Naive thymus-derived CD4-positive, alpha-beta T cell (primary cell): ENCODE measurements at regions not wholly inside any gene's neighbourhood (a gene's known extent, or its start where the extent isn't known, plus 50 kb on each side); places are given as distances from the start of the nearest gene placed in this dataset.

ENCODE experiments used
- ATAC-seq: fragments of 150-1000 bp; cut with Tn5 transposase; 2 replicates; pipeline ENCODE4 v1.10.0; 2021; ENCODE audit warnings: mild to moderate bottlenecking, moderate library complexity
- CTCF ChIA-PET: fragments of 350-600 bp; sonication (Branson Sonifier 250); formaldehyde crosslinking; loops from one replicate; lab custom pipeline; 2021; ENCODE audit warnings: antibody characterized with exemption; lab: Charles Lee
- POLR2A ChIA-PET: fragments of 350-600 bp; sonication (Branson Sonifier 250); formaldehyde crosslinking; loops from one replicate; lab custom pipeline; 2021; ENCODE audit warnings: antibody characterized with exemption, inconsistent platforms; lab: Charles Lee
- DNase-seq, 9 donors: peaks; one replicate each; pipeline versions ENCODE4 v3.0.0 to v3.0.0-alpha.2; 2020 to 2022; ENCODE audit warnings: mixed read lengths in 1 of 9
- H3K27ac ChIP-seq: one replicate; pipeline ENCODE4 v1.7.0; 2013; ENCODE audit warnings: mild to moderate bottlenecking, low read depth, low read length, moderate library complexity
- H3K27me3 ChIP-seq, 2 donors: one replicate each; pipeline ENCODE4 v1.7.0; 2013; ENCODE audit warnings: low read length in 2 of 2, mild to moderate bottlenecking in 2 of 2, moderate library complexity in 2 of 2; ENCODE audit not compliant: control insufficient read depth in 2 of 2, insufficient read depth in 2 of 2
- H3K36me3 ChIP-seq, 3 experiments: 1 replicate in 2 of 3; 2 replicates in 1 of 3; pipeline ENCODE4 v1.7.0; 2013; ENCODE audit warnings: low read length in 3 of 3, mild to moderate bottlenecking in 3 of 3, moderate library complexity in 1 of 3; ENCODE audit not compliant: insufficient read depth in 3 of 3, control insufficient read depth in 2 of 3
- H3K4me1 ChIP-seq, 2 donors: one replicate each; pipeline ENCODE4 v1.7.0; 2013; ENCODE audit warnings: low read length in 2 of 2, mild to moderate bottlenecking in 2 of 2, moderate library complexity in 1 of 2; ENCODE audit not compliant: control insufficient read depth in 2 of 2, insufficient read depth in 2 of 2
- H3K4me3 ChIP-seq: 2 replicates; pipeline ENCODE4 v1.7.0; 2013; ENCODE audit warnings: mild to moderate bottlenecking, low read length
- H3K9me3 ChIP-seq, 3 experiments: 1 replicate in 2 of 3; 2 replicates in 1 of 3; pipeline ENCODE4 v1.7.0; 2013; ENCODE audit warnings: low read length in 3 of 3; ENCODE audit not compliant: control insufficient read depth in 2 of 3
- H3K27ac Mint-ChIP-seq, 9 donors: one replicate each; pipeline ENCODE4 v1.8.0; 2020 to 2022; ENCODE audit warnings: mixed read lengths in 9 of 9, mild to moderate bottlenecking in 8 of 9, moderate library complexity in 5 of 9, inconsistent platforms in 2 of 9
- H3K27me3 Mint-ChIP-seq, 5 donors: one replicate each; pipeline ENCODE4 v1.8.0; 2021 to 2022; ENCODE audit warnings: mixed read lengths in 5 of 5, mild to moderate bottlenecking in 1 of 5
- H3K36me3 Mint-ChIP-seq, 5 donors: one replicate each; pipeline ENCODE4 v1.8.0; 2020 to 2022; ENCODE audit warnings: mixed read lengths in 5 of 5, mild to moderate bottlenecking in 3 of 5, inconsistent platforms in 1 of 5
- H3K4me1 Mint-ChIP-seq, 7 donors: one replicate each; pipeline ENCODE4 v1.8.0; 2020 to 2022; ENCODE audit warnings: mixed read lengths in 7 of 7, mild to moderate bottlenecking in 3 of 7, inconsistent platforms in 1 of 7
- H3K4me3 Mint-ChIP-seq, 10 donors: one replicate each; pipeline ENCODE4 v1.8.0; 2020 to 2022; ENCODE audit warnings: mild to moderate bottlenecking in 10 of 10, mixed read lengths in 10 of 10, moderate library complexity in 6 of 10, inconsistent platforms in 2 of 10
- H3K9me3 Mint-ChIP-seq, 11 donors: one replicate each; pipeline ENCODE4 v1.8.0; 2020 to 2022; ENCODE audit warnings: mixed read lengths in 11 of 11, mild to moderate bottlenecking in 4 of 11, inconsistent platforms in 1 of 11, moderate library complexity in 1 of 11
- intact Hi-C, 2 donors: fragments of 100-400 bp; cut with micrococcal nuclease; formaldehyde crosslinking; loops; one replicate each; pipeline ENCODE4 v1.15.1; 2023

DNA sequence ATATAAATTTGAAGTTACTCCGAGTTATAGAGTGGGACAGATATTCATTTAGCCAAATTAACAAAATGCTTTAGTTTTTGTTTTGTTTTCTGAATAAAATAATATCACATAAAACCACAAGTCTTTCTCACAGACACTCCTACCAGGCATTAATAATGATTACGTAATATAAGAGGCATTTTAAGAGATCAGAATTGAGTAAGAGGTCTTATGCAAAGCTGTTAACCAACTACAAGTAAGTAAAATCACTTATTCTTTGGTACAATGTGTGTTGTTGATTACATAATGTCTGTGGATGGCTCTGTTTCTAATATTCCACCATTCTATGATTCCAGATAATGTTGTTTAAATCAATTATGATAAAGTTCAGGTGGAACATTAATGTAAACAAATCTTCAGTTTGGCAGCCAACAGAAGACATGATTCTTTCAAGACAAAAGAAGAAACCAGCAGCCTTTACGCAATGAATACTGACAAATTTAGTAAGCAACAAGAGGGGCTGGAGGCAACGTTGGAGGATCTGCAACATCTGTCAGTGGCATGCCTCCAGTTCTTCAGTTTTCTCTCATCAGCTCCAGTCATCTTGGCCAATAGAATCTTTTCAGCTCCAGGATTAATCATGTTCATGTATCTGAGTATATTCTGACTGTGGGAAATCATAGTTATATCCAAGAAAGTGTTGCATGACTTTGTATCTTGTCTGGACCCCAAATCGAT, 403.8 kb downstream of the SLITRK5 start:
- no peak overlapping the region for H3K27ac ChIP-seq
- CTCF ChIA-PET, result no interaction called here
- no peak overlapping the region for H3K4me3 Mint-ChIP-seq

DNA sequence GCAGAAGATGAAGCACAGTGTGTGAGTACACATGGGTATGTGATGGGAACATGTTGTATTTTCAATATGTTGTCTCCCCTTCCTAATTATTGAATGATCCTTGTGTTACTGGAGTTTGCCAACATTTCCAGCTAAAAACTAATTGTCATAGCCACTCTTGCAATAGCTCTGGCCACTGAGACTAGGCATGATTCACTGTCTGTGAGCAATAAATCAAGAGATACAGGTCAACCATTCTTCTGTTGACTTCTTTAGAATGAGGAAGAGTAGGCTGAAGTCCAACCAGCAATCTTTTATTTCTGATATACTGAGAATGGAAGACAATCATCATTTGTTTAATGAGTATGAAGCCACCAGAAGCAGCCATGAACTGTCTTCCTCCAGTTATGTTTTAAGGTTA, 413.9 kb downstream of the SLITRK5 start:
- H3K27ac Mint-ChIP-seq, result no peak overlapping the region
- no peak overlapping the region for H3K4me3 Mint-ChIP-seq
- Histone ChIP-seq H3K27ac (no peak overlapping the region), H3K36me3 (no peaks in the 10 kb centered on the region), H3K9me3 (no peaks in the 10 kb centered on the region), H3K4me1 (no peaks in the 10 kb centered on the region), H3K4me3 (no peak overlapping the region), H3K27me3 (no peaks in the 10 kb centered on the region)
- intact Hi-C loops, result no loop called here
- H3K36me3 Mint-ChIP-seq, result no peaks in the 10 kb centered on the region
- peaks cover 0 to 1% (median 0%) of the 10 kb centered on the region in 7 donors for H3K4me1 Mint-ChIP-seq
- no peak for ATAC-seq
- ChIA-PET POLR2A (no interaction called here), CTCF (no interaction called here)
- H3K9me3 Mint-ChIP-seq, result peaks cover 0 to 6% (median 1%) of the 10 kb centered on the region in 11 donors
- no peaks in the 10 kb centered on the region for H3K27me3 Mint-ChIP-seq
- no peak for DNase-seq

More for the DNA sequence above, 403.8 kb downstream of the SLITRK5 start:
- Mint-ChIP-seq H3K27me3 (no peaks in the 10 kb centered on the region), H3K27ac (no peak overlapping the region), H3K4me1 (no peaks in the 10 kb centered on the region), H3K9me3 (peaks cover 0 to 2% (median 0%) of the 10 kb centered on the region in 11 donors), H3K36me3 (no peaks in the 10 kb centered on the region)
- DNase-seq, result no peak
- Histone ChIP-seq H3K27me3 (no peaks in the 10 kb centered on the region), H3K9me3 (no peaks in the 10 kb centered on the region), H3K4me3 (no peak overlapping the region), H3K36me3 (no peaks in the 10 kb centered on the region), H3K4me1 (no peaks in the 10 kb centered on the region)
- no peak for ATAC-seq
- POLR2A ChIA-PET, result no interaction called here
- intact Hi-C loops, result no loop called here

DNA sequence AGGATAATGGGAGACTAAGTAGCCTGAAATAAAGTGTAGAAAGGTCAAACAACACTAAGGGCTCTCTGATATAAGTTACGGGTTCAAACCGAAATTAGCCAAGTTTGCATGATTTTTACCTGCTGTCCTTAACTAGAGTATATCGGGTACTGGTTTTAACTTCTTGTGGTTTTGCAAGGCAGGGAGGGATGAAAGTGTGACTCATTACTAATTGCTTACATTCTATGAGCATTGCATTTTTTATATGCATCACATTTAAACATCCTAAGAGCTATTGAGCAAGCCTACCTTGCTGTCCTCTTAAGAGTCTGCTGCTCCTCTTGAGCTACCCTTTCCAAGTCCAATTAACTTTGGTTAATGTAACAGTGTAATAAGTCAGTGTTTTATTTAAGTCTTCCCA, 415.4 kb downstream of the SLITRK5 start:
- Histone ChIP-seq H3K36me3 (no peaks in the 10 kb centered on the region), H3K27me3 (no peaks in the 10 kb centered on the region), H3K9me3 (no peaks in the 10 kb centered on the region), H3K4me3 (no peak overlapping the region), H3K4me1 (no peaks in the 10 kb centered on the region), H3K27ac (no peak overlapping the region)
- ChIA-PET CTCF (no interaction called here), POLR2A (no interaction called here)
- Mint-ChIP-seq H3K27me3 (no peaks in the 10 kb centered on the region), H3K9me3 (peaks cover 0 to 7% (median 3%) of the 10 kb centered on the region in 11 donors), H3K36me3 (no peaks in the 10 kb centered on the region), H3K4me1 (peaks cover 0 to 14% (median 0%) of the 10 kb centered on the region in 7 donors), H3K27ac (no peak overlapping the region), H3K4me3 (no peak overlapping the region)
- DNase-seq (no peak), ATAC-seq (no peak)
- intact Hi-C loops, result no loop called here

DNA sequence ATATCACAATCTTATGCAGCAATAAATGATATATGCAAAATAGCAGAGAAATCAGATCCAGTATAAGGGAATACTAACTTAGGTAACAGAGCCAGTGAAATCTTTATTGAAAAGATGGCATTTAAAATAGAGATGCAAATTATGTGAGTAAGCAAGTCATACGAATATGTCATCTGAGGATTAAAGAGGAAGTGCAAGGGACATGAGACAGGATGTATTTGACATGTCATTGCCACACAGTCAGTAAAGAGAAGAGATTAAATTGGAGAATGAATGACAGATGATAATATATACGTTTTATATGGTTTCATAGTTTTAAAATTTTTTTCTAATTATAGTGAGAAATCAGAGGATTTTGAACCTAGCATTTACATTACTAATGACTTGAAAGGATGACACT, 426.4 kb downstream of the SLITRK5 start:
- Histone ChIP-seq H3K27ac (no peak overlapping the region), H3K4me3 (no peak overlapping the region), H3K4me1 (no peaks in the 10 kb centered on the region), H3K27me3 (no peaks in the 10 kb centered on the region), H3K36me3 (no peaks in the 10 kb centered on the region), H3K9me3 (no peaks in the 10 kb centered on the region)
- H3K36me3 Mint-ChIP-seq, result peaks cover 0 to 3% (median 0%) of the 10 kb centered on the region in 5 donors
- H3K27ac Mint-ChIP-seq, result no peak overlapping the region
- peaks cover 0 to 27% (median 7%) of the 10 kb centered on the region in 11 donors for H3K9me3 Mint-ChIP-seq
- no peak overlapping the region for H3K4me3 Mint-ChIP-seq
- H3K27me3 Mint-ChIP-seq, result peaks cover 0 to 4% (median 0%) of the 10 kb centered on the region in 5 donors
- intact Hi-C loops, result no loop called here
- ATAC-seq (no peak), DNase-seq (no peak)
- POLR2A ChIA-PET, result no interaction called here
- CTCF ChIA-PET, result no interaction called here
- no peaks in the 10 kb centered on the region for H3K4me1 Mint-ChIP-seq

GRCh38 chr13:88103824-88104223, 432.7 kb downstream of the SLITRK5 start:
- no peak overlapping the region for H3K4me3 ChIP-seq
- Mint-ChIP-seq H3K36me3 (peaks cover 0 to 3% (median 0%) of the 10 kb centered on the region in 5 donors), H3K9me3 (peaks cover 0 to 28% (median 7%) of the 10 kb centered on the region in 11 donors), H3K27ac (no peak overlapping the region), H3K27me3 (peaks cover 0 to 4% (median 0%) of the 10 kb centered on the region in 5 donors), H3K4me3 (no peak overlapping the region), H3K4me1 (no peaks in the 10 kb centered on the region)
- no peaks in the 10 kb centered on the region for H3K36me3 ChIP-seq
- no peaks in the 10 kb centered on the region for H3K9me3 ChIP-seq
- CTCF ChIA-PET, result no interaction called here
- H3K4me1 ChIP-seq, result no peaks in the 10 kb centered on the region
- POLR2A ChIA-PET, result no interaction called here
- no peak overlapping the region for H3K27ac ChIP-seq
- ATAC-seq, result no peak
- intact Hi-C loops, result no loop called here
- no peaks in the 10 kb centered on the region for H3K27me3 ChIP-seq
- DNase-seq, result no peak

- no peaks in the 10 kb centered on the region for H3K27me3 ChIP-seq
- Mint-ChIP-seq H3K36me3 (peaks cover 0 to 3% (median 0%) of the 10 kb centered on the region in 5 donors), H3K4me3 (no peak overlapping the region), H3K9me3 (peaks cover 0 to 28% (median 7%) of the 10 kb centered on the region in 11 donors), H3K27me3 (peaks cover 0 to 4% (median 0%) of the 10 kb centered on the region in 5 donors), H3K27ac (no peak overlapping the region), H3K4me1 (no peaks in the 10 kb centered on the region)
- CTCF ChIA-PET, result no interaction called here
- DNase-seq (no peak), ATAC-seq (no peak)
- no peak overlapping the region for H3K27ac ChIP-seq
- H3K4me1 ChIP-seq, result no peaks in the 10 kb centered on the region
- H3K9me3 ChIP-seq, result no peaks in the 10 kb centered on the region
- H3K36me3 ChIP-seq, result no peaks in the 10 kb centered on the region
- no peak overlapping the region for H3K4me3 ChIP-seq
- intact Hi-C loops, result no loop called here
- POLR2A ChIA-PET, result no interaction called here
Observed at GRCh38 chr13:88104576-88104975, 433.4 kb downstream of the SLITRK5 start.

DNA sequence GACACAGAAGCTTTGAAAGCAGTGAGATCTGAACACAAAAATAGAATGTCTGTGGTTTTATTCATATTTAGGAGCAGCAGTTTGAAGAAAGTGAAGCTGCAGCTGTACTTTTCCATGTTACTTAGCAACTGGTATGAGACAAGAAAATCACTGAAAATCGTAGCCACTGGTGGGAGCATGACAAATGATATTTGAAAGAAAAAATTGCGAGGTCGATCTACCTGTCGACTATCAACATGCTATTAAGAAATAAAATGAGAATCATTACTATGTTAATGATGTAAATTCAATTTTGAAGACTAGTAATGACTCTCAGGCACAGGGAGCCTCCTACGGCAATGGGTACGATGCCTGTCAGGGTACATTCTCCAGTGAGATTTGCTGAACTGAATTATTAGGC, 436.4 kb downstream of the SLITRK5 start:
- no peak for ATAC-seq
- intact Hi-C loops, result no loop called here
- POLR2A ChIA-PET, result no interaction called here

More for the DNA sequence above, 436.4 kb downstream of the SLITRK5 start:
- Mint-ChIP-seq H3K4me1 (no peaks in the 10 kb centered on the region), H3K4me3 (no peak overlapping the region), H3K27ac (no peak overlapping the region), H3K36me3 (no peaks in the 10 kb centered on the region), H3K9me3 (peaks cover 0 to 17% (median 3%) of the 10 kb centered on the region in 11 donors), H3K27me3 (no peaks in the 10 kb centered on the region)
- no peaks in the 10 kb centered on the region for H3K27me3 ChIP-seq
- no peak for DNase-seq
- H3K27ac ChIP-seq, result no peak overlapping the region
- no peak overlapping the region for H3K4me3 ChIP-seq
- H3K9me3 ChIP-seq, result no peaks in the 10 kb centered on the region
- no peaks in the 10 kb centered on the region for H3K4me1 ChIP-seq
- CTCF ChIA-PET, result no interaction called here
- H3K36me3 ChIP-seq, result no peaks in the 10 kb centered on the region
